ENCODE measurements at regions not wholly inside any gene's neighbourhood (a gene's known extent, or its start where the extent isn't known, plus 50 kb on each side); places are given as distances from the start of the nearest gene placed in this dataset.

- no peak for DNase-seq
Observed at GRCh38 chr3:56861511-56861910, 59.8 kb upstream of the ARHGEF3 start.

GRCh38 chr3:56860939-56861338 is 59.2 kb upstream of the ARHGEF3 start:
- DNase-seq, result no peak

DNA sequence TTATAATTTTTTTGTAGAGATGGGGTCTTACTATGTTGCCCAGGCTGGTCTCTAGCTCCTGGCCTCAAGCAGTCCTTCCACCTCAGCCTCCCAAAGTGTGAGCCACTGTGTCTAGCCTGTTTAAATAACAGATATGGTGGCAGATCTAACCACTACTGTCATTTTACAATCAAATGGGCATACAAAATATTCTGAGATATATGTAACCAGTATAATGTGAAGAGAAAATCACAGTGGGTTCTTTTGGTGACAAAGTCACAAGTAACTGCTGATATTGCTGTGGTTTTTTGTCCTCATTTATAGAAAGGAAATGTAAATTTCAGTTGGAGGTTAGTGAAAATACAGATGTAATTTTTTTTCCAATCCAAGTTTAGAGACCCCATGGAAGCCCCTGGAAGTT is 58.6 kb upstream of the ARHGEF3 start:
- DNase-seq, result no peak

- DNase-seq, result no peak
Observed at GRCh38 chr3:56858331-56858730, 56.6 kb upstream of the ARHGEF3 start.

DNA sequence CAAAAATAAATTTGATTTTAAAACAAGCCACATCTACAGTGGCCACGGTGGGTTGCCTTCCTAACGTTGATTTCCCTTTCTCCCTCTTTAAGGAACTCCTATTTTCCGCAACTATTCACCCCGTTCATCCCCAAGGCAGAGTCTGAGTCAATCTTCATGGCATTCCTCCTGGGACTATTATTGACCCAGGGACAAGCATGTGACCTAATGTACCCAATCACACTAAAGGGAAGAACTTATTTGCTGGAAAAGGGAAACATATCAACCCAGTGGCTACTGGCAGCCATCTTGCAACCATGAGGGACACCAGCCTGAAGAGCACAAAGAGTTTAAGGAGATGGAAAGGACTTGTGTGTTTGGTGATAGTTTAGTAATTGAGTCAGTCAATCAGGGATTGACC is 55.4 kb upstream of the ARHGEF3 start:
- no peak for DNase-seq

DNA sequence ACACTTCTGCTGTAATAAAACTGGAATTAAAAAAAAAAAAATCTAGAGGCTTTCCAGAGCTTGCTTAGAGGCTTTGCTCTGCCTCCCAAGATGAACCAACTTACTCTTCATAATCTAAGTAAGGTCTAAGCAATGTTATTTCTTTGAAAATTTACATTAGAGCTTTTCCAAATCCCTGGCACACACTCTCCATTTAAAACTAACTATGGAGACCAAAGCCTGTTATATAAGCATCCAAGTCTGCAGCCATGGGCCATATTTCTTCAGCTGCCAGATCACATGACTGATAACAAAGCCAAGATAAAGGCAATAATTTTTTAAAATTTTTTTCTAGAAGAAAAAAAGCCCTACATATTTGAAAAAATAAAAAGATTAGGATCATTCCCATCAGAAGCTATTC is 55.0 kb upstream of the ARHGEF3 start:
- no peak for DNase-seq

DNA sequence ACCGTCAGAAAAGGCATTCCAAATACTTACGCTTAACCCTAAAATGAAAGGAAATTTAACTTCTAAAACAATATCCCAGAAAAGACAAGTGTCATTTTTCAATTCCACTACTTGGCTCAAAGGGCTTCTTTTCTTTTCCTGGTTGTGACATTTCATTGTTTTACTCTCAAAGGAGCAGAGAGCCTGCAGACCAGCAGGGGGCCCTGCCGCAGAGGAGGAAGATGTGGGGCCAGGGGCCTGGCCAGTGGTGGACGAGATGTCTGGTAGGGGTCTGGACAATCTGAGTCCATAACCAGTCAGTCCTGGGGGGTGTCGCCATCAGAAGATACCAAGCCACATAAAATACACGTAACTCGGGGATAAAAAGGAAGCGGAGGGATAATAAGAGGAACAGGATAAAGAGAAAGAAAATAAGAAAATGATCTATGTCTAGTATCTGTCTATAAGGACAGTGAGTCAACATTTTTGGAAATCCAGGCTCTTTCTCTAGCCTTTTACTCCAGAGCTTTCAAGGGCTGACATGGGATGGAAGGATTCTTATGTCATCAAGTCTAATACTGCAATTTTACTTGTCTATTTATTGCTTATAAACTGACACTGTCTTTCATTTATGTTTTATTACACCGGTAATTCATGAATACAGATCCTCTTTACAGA is 54.2 kb upstream of the ARHGEF3 start:
- DNase-seq, result no peak

DNA sequence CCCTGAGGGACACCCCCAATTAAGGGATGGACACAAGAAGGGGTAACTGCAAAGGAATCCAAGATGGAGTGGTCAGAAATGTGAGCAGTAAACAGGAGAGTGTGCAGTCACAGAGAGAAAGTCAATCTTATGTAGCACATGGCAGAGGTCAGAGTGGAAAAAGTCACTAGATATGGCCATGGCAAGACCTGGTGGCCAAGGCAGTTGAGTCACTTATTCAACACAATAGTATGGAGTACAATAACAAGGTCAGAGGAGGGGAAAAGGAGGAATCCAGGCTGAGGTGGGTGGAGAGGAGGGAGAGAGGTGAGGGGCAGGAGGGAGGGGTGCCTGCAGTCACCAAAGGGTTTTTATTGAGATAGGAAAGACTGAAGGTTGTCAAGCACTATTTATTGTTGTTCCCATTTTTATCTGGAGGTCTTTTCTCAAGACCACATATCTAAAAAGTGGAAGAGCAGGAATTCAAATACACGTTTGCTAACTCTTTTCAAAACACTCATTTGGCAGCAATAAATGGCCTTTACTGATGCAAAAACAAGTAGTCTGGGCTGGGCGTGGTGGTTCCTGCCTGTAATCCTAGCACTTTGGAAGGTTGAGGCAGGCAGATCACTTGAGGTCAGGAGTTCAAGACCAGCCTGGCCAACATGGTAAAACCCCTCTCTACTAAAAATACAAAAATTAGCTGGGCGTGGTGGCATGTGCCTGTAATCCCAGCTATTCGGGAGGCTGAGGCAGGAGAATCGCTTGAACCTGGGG is 53.3 kb upstream of the ARHGEF3 start:
- DNase-seq, result no peak

GRCh38 chr3:56851966-56852884 is 50.5 kb upstream of the ARHGEF3 start:
- DNase-seq, result no peak
